ENCODE measurements at regions not wholly inside any gene's neighbourhood (a gene's known extent, or its start where the extent isn't known, plus 50 kb on each side); places are given as distances from the start of the nearest gene placed in this dataset.

DNA sequence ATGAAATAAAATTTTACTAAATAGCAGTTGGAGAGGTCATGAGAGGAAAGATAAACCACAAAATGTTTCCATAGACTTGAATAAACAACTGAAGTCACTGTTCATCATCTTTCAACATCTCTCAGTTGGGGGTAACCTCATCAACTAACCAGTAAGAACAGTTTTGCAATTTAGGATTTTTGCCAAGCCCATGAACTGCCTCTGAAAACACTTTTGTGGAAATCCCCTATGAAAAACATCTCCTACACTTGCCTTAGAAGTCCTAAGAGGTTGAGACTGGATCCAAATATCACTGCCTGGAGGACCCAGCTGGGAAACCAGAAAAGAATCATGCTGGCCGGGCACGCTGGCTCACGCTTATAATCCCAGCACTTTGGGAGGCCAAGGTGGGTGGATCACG, 273.1 kb downstream of the C12orf50 start:
- ATAC-seq = no peak
- intact Hi-C loops (cut with DNase I, micrococcal nuclease) = no loop called here
- no peak for DNase-seq

DNA sequence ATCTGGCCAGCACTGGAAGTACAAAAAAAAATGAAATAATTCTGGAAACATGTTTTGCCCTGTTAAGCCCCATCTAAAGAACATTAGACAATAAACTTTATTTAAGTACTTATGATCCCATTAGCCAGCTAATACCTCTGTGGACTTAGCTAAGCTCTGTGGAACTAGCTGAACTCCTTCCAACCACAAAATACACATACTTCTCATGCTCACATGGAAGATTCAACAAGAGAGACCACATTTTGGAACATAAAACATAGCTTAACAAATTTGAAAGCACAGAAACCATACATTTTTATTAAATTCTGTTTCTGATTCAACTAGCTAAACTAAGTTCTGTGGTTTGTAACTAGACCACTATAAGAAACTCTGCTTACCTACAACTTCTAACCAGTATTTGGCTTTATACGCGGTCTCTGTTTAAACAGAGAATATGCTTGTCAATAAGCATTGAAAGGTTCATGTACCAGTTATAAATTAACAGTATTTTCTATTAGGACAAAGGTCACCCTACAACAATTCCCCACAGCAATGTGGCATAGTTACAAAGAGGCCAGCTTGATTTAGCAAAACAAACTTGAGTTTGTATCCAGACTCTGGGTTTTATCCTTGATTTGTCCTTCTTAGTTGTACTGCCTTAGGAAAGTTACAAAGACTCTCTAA, 300.1 kb downstream of the C12orf50 start:
- no peak for DNase-seq
- intact Hi-C loops (cut with DNase I, micrococcal nuclease) = no loop called here
- ATAC-seq = no peak

DNA sequence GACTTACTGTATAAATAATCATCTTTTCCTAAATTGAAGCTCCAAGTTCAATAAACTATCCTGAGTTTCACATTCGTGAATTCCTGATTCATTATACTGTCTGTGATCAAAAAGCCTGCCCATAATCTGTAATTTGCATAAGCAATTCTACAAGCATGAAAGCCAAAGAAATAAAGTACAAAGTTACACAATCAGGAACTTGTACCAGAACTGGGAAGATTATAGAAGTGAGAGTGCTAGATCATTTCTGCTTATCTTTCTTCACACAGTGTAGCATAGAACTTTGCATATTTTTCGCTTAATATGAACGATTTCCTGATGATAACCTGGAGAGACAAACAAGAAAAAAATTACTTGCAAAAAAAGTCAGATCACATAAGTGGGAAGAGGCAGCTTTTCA, 308.2 kb downstream of the C12orf50 start:
- intact Hi-C loops (cut with DNase I, micrococcal nuclease) = no loop called here
- ATAC-seq (no peak), DNase-seq (no peak)

DNA sequence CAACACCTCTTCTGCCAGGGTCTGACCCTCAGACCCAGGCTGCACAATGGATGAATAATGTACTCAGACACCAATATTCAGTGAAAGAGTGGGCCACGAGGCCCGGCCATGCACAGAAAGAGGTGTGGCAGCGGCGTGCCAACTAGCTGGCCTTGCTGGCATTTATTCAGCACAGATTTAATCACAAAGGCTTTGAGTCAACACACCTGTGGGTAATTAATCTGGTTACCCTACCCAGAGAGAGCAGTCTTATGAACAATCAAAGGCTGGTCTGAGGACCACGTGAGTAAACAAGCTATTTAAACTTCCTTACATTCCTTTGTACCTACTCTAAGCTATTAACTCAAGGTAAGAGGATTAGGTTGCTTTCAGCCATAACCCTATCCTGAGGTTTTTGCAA, 324.8 kb downstream of the C12orf50 start:
- no peak for ATAC-seq
- intact Hi-C loops (cut with DNase I, micrococcal nuclease) = no loop called here
- DNase-seq = no peak

DNA sequence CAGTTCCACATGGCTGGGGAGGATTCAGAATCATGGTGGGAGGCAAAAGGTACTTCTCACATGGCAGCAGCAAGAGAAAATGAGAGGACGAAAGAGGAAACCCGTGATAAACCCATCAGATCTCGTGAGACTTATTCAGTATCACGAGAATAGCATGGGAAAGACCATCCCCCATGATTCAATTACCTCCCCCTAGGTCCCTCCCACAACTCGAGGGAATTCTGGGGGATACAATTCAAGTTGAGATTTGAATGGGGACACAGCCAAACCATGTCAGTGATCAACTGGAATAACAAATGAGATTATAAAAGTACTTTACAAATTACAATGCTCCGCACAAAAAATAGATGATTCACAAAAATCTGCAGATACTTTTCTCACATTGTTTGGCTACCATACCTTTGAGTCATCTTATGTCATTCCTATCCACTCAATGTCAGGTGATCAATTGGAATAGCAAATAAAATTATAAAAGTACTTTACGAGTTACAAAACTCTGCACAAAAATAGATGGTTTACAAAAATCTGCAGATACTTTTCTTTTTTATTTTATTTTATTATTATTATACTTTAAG, 338.9 kb downstream of the C12orf50 start:
- intact Hi-C loops (cut with DNase I, micrococcal nuclease) = no loop called here
- ATAC-seq (no peak), DNase-seq (no peak)

DNA sequence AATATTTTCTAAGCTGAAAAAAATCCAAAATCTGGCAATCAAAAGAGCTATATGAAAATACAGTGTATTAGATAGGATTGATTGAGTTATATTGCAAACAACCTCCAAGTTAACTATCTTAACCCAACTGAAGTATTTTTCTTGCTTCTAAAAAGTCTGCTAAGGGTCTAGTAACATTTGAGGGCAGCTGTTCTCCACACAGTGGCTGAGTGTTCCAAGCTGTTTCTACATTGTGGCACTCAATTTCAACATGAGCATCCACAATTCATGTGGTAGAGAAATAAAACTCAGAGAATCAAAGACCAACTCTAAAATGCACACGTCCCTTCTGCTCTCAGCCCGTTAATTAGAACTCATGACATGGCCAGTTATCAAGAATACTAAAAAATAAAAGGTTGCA, 340.0 kb downstream of the C12orf50 start:
- intact Hi-C loops (cut with DNase I, micrococcal nuclease) = no loop called here
- ATAC-seq (no peak), DNase-seq (no peak)

DNA sequence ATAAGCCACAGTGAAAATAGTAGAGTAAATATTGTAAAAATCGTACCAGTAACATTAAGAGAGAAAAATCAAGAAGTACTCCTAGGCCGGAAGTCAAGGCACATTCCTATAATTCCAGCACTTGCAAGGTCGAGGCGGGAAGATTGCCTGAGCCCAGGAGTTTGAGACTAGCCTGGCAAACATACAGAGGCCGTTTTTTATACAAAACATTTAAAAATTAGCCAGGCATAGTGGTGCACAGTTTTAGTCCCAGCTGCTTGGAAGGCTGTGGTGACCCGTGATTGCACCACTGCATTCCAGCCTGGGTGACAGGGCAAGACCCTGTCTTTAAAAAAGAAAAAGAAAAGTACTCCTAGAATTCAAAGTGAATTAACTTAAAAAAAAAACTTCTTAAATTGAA, 341.8 kb downstream of the C12orf50 start:
- intact Hi-C loops (cut with DNase I, micrococcal nuclease) = no loop called here
- DNase-seq = no peak
- ATAC-seq = no peak

DNA sequence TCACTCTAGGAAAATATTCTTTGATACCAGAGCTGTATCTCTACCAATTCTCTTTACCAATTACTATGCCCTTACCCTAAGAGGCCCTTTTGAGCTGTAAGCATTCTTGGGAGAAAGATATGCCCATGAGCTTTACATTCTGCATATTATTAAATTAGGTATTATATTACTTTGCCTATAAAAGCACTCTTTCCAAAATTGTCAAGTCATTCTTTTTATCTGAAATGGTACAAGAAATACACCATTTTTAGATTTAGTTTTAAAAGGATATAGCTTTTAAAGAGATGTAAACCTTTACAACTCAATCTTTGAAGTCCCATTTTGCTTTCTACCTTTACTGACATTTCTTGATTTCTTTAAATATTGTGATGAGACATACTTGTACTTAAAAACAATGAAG, 343.5 kb downstream of the C12orf50 start:
- DNase-seq = no peak
- ATAC-seq = no peak
- intact Hi-C loops (cut with DNase I, micrococcal nuclease) = no loop called here

DNA sequence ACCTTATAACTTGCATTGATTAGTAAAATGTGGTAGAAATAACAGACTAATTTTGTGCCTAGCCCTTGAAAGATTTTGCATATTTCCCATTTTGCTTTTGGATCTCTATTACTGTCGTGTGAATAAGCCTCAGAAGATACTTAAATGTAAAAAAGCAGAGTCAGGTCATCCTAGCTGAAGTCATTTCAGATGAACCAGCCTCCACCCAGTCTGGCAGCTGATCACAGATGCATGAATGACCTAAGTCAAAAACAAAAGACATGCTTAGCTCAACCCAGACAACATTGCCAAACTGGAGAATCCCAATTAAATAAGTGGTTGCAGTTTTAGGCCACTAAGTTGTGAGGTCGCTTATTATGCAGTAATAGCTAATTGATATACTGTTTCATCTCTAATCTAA, 349.9 kb downstream of the C12orf50 start:
- intact Hi-C loops (cut with DNase I, micrococcal nuclease) = no loop called here
- no peak for DNase-seq
- ATAC-seq = no peak

DNA sequence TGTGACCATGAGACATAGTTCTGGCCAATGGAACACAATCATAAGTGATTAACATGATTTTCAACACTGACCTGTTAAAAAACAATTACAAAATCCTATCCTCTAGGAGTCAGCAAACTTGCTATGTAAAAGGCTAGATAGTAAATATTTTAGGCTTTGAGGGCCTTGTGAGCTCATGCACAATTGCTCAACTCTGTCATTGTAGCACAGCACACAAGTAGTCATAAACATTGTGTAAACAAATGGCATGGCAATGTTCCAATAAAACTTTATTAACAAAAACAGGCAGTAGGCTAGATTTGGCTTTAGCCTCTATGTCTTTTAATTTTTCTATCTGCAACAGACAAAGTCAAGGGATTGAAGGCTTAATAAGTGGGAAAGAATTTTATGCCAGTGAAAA, 350.7 kb downstream of the C12orf50 start:
- intact Hi-C loops (cut with DNase I, micrococcal nuclease) = no loop called here
- no peak for ATAC-seq
- no peak for DNase-seq

DNA sequence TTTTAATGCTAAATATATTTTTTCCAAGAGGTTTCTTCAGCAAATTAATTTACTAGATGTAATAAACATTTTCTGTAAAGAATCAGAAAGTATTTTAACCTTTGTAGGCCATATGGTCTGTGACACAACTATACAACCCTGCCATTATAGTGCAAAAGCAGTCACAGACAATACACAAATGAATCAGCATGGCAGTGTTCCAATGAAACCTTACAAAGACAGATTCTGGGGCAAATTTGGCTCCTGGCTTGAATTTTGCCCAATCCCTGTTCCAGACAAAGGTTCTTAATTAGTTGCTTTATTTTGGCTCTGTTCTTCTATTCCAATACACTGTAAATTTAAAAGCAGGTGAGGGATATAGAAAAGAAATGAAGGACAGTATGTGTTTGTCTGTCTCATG, 352.5 kb downstream of the C12orf50 start:
- ATAC-seq (no peak), DNase-seq (no peak)
- intact Hi-C loops (cut with DNase I, micrococcal nuclease) = no loop called here

DNA sequence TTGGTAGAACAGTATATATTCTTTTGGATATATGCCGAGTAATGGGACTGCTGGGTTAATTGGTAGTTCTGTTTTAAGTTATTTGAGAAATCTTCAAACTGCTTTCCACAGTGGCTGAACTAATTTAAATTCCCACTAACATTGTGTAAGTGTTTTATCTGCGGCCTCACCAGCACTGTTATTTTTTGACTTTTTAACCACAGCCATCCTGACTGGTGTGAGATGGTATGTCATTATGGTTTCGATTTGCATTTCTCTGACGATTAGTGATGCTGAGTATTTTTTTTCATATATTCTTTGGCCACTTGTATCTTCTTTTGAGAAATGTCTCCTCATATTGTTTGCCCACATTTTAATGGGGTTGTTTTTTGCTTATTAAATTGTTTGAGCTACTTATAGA, 357.4 kb downstream of the C12orf50 start:
- intact Hi-C loops (cut with DNase I, micrococcal nuclease) = no loop called here
- DNase-seq = no peak
- no peak for ATAC-seq

DNA sequence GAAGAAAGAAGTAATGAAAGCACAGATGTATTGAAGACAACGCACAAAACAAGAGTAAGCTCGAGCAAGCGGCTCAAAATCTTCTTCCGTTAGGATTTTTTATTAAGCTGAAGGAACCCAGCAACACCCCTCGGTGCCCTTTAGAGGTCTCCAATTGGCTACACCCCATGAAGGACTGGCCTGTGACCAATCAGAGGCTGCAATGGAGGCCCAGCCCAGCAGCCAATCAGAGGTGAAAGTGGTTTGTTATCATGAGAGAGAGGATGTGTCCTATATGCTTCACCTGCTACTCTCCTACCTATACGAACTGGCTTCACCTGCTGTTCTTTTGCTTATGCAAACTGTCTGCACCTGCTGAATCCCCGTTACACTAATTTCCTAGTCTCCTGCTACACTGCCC, 358.8 kb downstream of the C12orf50 start:
- intact Hi-C loops (cut with DNase I, micrococcal nuclease) = no loop called here
- no peak for DNase-seq
- ATAC-seq = no peak

DNA sequence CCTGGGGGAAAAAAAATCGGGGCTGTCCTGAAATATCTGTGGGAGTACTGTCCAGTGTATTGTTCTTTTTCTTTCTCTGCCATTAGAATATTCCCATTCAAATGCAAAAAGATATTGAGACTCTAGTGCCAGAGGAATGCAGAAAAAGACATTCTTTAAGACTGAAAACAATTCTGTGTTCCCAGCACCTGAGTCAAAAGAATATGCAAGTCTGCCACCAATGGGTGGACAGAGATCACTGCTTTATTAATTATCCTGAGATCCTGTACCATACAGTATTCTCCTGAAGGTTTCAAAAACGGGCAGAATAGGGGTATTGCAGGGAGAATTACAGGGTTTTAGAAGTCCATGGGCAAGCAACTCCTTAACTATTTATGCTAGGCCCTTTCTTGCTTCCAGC, 361.8 kb downstream of the C12orf50 start:
- peak; percentile 40 for ATAC-seq
- DNase-seq = no peak
- intact Hi-C loops (cut with DNase I, micrococcal nuclease) = no loop called here

DNA sequence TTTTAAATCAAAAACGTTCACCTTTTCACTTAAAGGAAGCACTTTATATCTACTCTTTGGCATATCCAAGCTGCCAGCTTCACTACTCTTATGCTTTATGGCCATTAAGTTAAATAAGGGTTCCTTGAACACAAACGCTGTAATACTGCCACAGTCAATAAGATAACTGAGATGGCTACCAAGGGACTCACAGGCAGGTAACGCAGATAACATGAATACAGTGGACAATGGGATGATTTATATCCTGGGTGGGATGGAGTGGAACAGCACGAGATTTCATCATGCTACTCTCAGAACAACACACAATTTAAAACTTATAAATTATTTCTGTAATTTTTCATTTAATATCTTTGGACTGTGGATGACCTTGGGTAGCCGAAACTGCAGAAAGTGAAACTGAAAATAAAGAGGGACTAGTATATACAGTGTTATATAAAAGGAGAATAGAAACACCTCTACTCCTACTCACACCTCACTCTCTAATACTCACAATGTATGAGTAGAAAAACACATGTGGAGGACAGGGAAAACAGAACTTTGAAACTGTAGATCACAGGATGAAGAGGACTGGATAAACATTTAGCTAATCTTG, 367.3 kb downstream of the C12orf50 start:
- peak; percentile 93 for ATAC-seq
- intact Hi-C loops (cut with DNase I, micrococcal nuclease) = no loop called here
- DNase-seq = no peak

DNA sequence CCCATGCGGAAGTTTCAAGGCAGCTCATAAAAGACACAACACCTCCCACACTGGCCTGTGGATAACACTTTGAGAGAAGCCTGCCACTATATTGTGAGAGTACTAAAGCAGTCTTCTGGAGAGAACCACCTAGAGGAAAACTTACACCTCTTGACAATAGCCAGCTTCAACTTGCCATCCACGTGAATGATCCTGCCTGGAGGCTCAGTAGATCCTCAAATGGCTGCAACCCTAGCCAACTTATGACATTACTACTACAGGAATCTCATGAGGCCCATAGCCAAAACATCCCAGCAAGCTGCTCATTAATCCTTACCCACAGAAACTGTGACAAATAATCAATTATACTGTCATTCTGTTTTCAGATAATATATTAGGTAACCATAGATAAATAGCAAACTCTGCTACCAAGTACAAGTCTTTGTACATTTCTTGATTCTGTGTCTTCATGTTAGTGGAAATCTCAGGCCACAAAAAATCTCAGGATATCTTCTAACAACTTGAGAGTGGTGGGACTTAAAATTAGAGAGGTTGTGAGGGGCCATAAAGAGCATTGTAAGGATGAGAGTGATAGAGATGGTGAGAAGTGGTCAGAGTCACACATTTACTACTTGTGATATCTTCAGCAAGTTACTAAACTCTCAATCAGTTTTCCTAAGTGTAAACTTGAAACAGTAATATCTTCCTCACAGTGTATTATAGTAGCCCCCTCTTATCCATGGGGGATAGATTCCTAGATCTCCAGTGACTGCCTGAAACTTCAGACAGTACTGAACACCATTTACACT, 368.0 kb downstream of the C12orf50 start:
- DNase-seq = no peak
- intact Hi-C loops (cut with DNase I, micrococcal nuclease) = no loop called here
- ATAC-seq = no peak

DNA sequence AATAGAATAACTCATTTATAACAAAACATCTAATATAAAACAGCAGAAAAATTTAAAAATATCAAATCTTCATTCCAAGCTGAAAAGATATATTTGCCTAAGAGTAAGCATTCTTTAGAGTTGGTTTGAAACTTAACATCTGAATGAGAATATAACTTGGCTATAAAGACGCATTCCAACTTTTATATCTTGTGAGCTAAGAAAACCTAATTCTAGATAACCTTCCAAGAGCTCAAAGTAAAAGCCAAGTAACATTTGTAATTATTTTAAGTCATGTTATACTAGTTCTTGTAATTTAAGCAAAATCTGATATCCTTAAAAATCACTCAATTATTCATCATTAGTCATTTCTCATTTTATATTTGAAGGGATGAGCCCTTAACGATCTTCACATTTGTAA, 368.9 kb downstream of the C12orf50 start:
- DNase-seq (no peak), ATAC-seq (no peak)
- intact Hi-C loops (cut with DNase I, micrococcal nuclease) = no loop called here

DNA sequence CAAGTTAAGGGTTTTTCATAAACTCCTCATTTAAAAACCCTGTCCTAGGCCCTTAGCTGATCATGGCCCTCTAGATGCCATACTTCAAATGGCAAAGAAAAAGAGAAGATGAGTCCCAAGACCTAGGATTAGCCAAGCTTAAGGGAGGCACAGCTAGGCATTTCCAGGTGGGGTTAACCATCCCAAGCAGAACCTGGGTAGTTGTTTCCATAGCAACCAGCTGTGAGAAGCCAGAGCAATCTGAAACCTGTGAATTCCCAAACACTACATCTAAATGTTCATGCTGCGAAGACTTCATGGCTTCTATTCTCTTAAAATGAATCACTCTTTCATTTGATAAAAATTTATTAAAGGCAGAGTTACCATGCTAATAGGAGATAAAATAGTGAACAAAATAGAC, 372.9 kb downstream of the C12orf50 start:
- intact Hi-C loops (cut with DNase I, micrococcal nuclease) = no loop called here

DNA sequence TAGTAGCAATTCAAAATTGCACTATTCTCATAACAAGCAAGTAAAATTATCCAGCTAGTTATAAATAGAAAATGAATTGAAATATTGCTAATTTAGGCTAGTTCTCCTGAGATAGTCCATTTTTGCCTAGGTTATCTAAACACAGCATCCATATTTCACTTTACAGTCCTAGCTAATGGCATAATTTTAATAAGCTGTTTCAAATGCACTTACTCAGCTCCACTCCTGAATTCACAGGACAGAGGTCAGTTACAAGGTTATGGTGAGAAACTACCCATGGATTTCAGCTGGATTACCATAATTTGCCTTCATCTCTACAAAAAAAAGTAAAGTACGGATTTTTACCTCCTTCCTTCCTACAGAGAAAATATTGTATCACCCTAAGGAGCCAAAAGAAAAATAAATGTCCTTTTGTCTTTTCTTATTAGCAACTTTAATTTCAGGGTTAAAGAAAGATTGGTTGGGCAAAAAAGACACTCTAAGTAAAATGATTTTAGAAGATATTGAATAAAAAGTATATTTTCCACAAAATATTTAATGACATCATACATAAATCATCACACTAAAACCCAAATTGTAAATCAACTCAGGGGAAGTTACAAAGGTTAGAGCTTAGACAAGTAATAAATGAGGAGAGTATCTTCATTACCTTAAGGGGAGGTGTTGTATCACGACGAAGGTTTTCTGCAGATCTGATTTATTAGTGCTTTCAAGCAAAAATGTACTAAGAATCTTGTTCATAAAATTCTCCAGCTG, 377.4 kb downstream of the C12orf50 start:
- intact Hi-C loops (cut with DNase I, micrococcal nuclease) = no loop called here
- ATAC-seq (no peak), DNase-seq (no peak)

More for the DNA sequence above, 372.9 kb downstream of the C12orf50 start:
- no peak for ATAC-seq
- no peak for DNase-seq

Measured in left colon (tissue), 2 donors.